Smooth muscle cell (in vitro differentiated cells): ENCODE measurements at regions not wholly inside any gene's neighbourhood (a gene's known extent, or its start where the extent isn't known, plus 50 kb on each side); places are given as distances from the start of the nearest gene placed in this dataset.

Source experiments
- DNase-seq: peaks from one replicate; lab custom pipeline; 2025; ENCODE audit not compliant: unreplicated experiment; lab: John Stamatoyannopoulos, UW
- H2AFZ ChIP-seq: fragments of 200-600 bp; sonication (generic); 2 replicates; pipeline ENCODE4 v1.6.0; 2016; ENCODE audit warnings: antibody characterized with exemption, low read depth, mild to moderate bottlenecking
- H3F3A ChIP-seq: fragments of 200-600 bp; sonication (generic); 2 replicates; pipeline ENCODE4 v1.6.0; 2017; ENCODE audit warnings: antibody characterized with exemption, low read depth
- H3K27ac ChIP-seq: fragments of 200-600 bp; sonication (generic); 2 replicates; pipeline ENCODE4 v1.5.1; 2016; ENCODE audit warnings: low read depth, mild to moderate bottlenecking
- H3K27me3 ChIP-seq: fragments of 200-600 bp; sonication (generic); 2 replicates; pipeline ENCODE4 v1.6.1; 2016; ENCODE audit warnings: low read depth, mild to moderate bottlenecking
- H3K36me3 ChIP-seq: fragments of 200-600 bp; sonication (generic); 2 replicates; pipeline ENCODE4 v1.5.1; 2016; ENCODE audit warnings: low read depth
- H3K4me1 ChIP-seq: fragments of 200-600 bp; sonication (generic); 2 replicates; pipeline ENCODE4 v1.5.1; 2016; ENCODE audit warnings: low read depth
- H3K4me2 ChIP-seq: fragments of 200-600 bp; sonication (generic); 2 replicates; pipeline ENCODE4 v1.6.0; 2016; ENCODE audit warnings: mild to moderate bottlenecking
- H3K4me3 ChIP-seq: fragments of 200-600 bp; sonication (generic); 2 replicates; pipeline ENCODE4 v1.5.1; 2016; ENCODE audit warnings: mild to moderate bottlenecking
- H3K79me2 ChIP-seq: fragments of 200-600 bp; sonication (generic); 2 replicates; pipeline ENCODE4 v1.6.0; 2016; ENCODE audit warnings: low read depth, mild to moderate bottlenecking
- H3K9ac ChIP-seq: fragments of 200-600 bp; sonication (generic); 2 replicates; pipeline ENCODE4 v1.6.0; 2016; ENCODE audit warnings: low read depth
- H3K9me3 ChIP-seq: fragments of 200-600 bp; sonication (generic); replicated peaks from 2 replicates; pipeline ENCODE4 v1.5.1; 2016; ENCODE audit warnings: low read depth
- H4K20me1 ChIP-seq: fragments of 200-600 bp; sonication (generic); 2 replicates; pipeline ENCODE4 v1.6.0; 2016; ENCODE audit warnings: low read depth
- CTCF ChIP-seq: fragments of 200-600 bp; sonication (generic); IDR thresholded peaks from 2 replicates; pipeline ENCODE4 v1.5.1; 2017; ENCODE audit warnings: borderline replicate concordance, mild to moderate bottlenecking, antibody characterized with exemption; ENCODE audit not compliant: insufficient read depth, poor library complexity, severe bottlenecking
- WGBS: methylation state at CpG from one replicate; pipeline ENCODE4 v1.1.7; 2016; ENCODE audit warnings: low lambda C conversion rate; 5-methylcytosine and 5-hydroxymethylcytosine counted together

- H3F3A ChIP-seq, result no peaks in the 10 kb centered on the region
- no peak overlapping the region for H3K27ac ChIP-seq
- H3K4me2 ChIP-seq, result no peak overlapping the region
- no peak for TF ChIP-seq CTCF
- H3K9me3 ChIP-seq, result no peaks in the 10 kb centered on the region
- H3K27me3 ChIP-seq, result no peaks in the 10 kb centered on the region
- H3K36me3 ChIP-seq, result no peaks in the 10 kb centered on the region
- H4K20me1 ChIP-seq, result no peaks in the 10 kb centered on the region
- H3K4me3 ChIP-seq, result no peak overlapping the region
- H3K4me1 ChIP-seq, result peaks cover 4% of the 10 kb centered on the region
- no peak for DNase-seq
- no peak overlapping the region for H2AFZ ChIP-seq
- WGBS, result 92% methylated on average over 8 of the region's 8 CpGs
- H3K79me2 ChIP-seq, result no peaks in the 10 kb centered on the region
- H3K9ac ChIP-seq, result no peak overlapping the region
Measured at GRCh38 chr9:84482607-84483006, 142.0 kb upstream of the SLC28A3 start.

DNA sequence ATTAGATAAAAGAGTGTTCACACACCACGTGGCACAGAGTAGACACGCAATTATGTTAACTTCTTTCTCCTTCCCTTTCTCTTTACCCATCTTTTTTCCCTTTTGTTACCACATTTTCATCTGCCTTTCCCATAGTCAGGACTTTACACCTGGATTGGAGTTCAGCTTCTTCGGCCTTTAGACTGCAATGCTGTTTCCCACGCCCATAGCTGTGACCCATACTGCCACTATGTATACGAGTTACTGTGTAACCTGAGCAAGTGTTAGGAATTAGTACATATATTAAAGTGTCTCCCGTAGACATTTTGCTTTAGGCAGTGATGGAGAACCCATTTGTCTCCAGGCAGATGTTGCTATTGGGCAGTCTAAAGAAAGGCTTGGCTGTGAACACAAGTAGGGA lies 143.6 kb upstream of the SLC28A3 start:
- H3K9me3 ChIP-seq, result no peaks in the 10 kb centered on the region
- H3F3A ChIP-seq, result no peaks in the 10 kb centered on the region
- no peak overlapping the region for H3K27ac ChIP-seq
- WGBS, result 92% methylated on average over 6 of the region's 6 CpGs
- TF ChIP-seq CTCF, result no peak
- H3K36me3 ChIP-seq, result no peaks in the 10 kb centered on the region
- H3K9ac ChIP-seq, result no peak overlapping the region
- H3K27me3 ChIP-seq, result no peaks in the 10 kb centered on the region
- peaks cover 4% of the 10 kb centered on the region for H3K4me1 ChIP-seq
- H3K4me2 ChIP-seq, result no peak overlapping the region
- H2AFZ ChIP-seq, result no peak overlapping the region
- no peak overlapping the region for H3K4me3 ChIP-seq
- DNase-seq, result no peak
- no peaks in the 10 kb centered on the region for H3K79me2 ChIP-seq
- H4K20me1 ChIP-seq, result no peaks in the 10 kb centered on the region

DNA sequence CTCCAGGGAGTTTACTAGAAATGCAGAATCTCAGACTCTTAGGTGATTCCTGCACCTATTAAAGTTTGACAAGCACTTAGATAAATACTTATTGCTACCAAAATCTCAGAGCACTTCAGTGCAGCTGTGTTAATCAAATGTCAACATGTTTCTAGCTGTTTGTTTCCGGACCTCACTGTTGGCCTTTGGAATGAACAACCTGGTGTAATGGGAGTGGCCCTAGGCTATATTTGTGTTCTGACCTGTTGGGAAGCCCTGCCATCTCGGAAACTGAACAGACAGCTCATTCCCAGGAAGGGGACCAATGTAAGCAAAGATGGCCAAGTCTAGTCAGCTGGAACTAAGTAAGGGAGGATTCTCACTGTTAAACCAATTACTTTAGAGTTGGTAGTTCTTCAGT lies 145.0 kb upstream of the SLC28A3 start:
- no peak overlapping the region for H3K27ac ChIP-seq
- H3K4me2 ChIP-seq, result no peak overlapping the region
- H2AFZ ChIP-seq, result no peak overlapping the region
- H3K27me3 ChIP-seq, result no peaks in the 10 kb centered on the region
- no peak for TF ChIP-seq CTCF
- H3K9me3 ChIP-seq, result no peaks in the 10 kb centered on the region
- H4K20me1 ChIP-seq, result no peaks in the 10 kb centered on the region
- no peaks in the 10 kb centered on the region for H3K36me3 ChIP-seq
- no peak for DNase-seq
- no peak overlapping the region for H3K9ac ChIP-seq
- no peaks in the 10 kb centered on the region for H3F3A ChIP-seq
- WGBS, result 74% methylated on average over 2 of the region's 2 CpGs
- H3K4me1 ChIP-seq, result peaks cover 4% of the 10 kb centered on the region
- H3K79me2 ChIP-seq, result no peaks in the 10 kb centered on the region
- no peak overlapping the region for H3K4me3 ChIP-seq

GRCh38 chr9:84486663-84487062 lies 146.1 kb upstream of the SLC28A3 start:
- Histone ChIP-seq H2AFZ (no peak overlapping the region), H3K27ac (no peak overlapping the region), H3K4me2 (no peak overlapping the region), H3K9ac (no peak overlapping the region), H3K4me1 (no peaks in the 10 kb centered on the region), H3K9me3 (no peaks in the 10 kb centered on the region), H3K36me3 (no peaks in the 10 kb centered on the region), H3F3A (no peaks in the 10 kb centered on the region), H3K79me2 (no peaks in the 10 kb centered on the region), H3K27me3 (no peaks in the 10 kb centered on the region), H4K20me1 (no peaks in the 10 kb centered on the region), H3K4me3 (no peak overlapping the region)
- no peak for DNase-seq
- WGBS, result 73% methylated on average over 1 of the region's 1 CpG
- TF ChIP-seq CTCF, result no peak
